ENCODE measurements at regions not wholly inside any gene's neighbourhood (a gene's known extent, or its start where the extent isn't known, plus 50 kb on each side); places are given as distances from the start of the nearest gene placed in this dataset.

GRCh38 chr12:60844101-60844500 is 1248.3 kb downstream of the SLC16A7 start:
- DNase-seq (ENCODE audit: low read depth in 1 of 2, low spot score in 1 of 2) = no peak
- TF ChIP-seq POLR2AphosphoS5 (IDR thresholded peaks at IDR 0.05; ENCODE audit: low read depth) (no peak), GABPA (IDR thresholded peaks at IDR 0.05; ENCODE audit: low read depth) (no peak), SPI1 (IDR thresholded peaks at IDR 0.05; ENCODE audit: borderline replicate concordance, low read depth) (no peak), CTCF (IDR thresholded peaks at IDR 0.05; ENCODE audit: insufficient read depth, low read length) (no peak)
- TF ChIP-seq, protein P1, sequence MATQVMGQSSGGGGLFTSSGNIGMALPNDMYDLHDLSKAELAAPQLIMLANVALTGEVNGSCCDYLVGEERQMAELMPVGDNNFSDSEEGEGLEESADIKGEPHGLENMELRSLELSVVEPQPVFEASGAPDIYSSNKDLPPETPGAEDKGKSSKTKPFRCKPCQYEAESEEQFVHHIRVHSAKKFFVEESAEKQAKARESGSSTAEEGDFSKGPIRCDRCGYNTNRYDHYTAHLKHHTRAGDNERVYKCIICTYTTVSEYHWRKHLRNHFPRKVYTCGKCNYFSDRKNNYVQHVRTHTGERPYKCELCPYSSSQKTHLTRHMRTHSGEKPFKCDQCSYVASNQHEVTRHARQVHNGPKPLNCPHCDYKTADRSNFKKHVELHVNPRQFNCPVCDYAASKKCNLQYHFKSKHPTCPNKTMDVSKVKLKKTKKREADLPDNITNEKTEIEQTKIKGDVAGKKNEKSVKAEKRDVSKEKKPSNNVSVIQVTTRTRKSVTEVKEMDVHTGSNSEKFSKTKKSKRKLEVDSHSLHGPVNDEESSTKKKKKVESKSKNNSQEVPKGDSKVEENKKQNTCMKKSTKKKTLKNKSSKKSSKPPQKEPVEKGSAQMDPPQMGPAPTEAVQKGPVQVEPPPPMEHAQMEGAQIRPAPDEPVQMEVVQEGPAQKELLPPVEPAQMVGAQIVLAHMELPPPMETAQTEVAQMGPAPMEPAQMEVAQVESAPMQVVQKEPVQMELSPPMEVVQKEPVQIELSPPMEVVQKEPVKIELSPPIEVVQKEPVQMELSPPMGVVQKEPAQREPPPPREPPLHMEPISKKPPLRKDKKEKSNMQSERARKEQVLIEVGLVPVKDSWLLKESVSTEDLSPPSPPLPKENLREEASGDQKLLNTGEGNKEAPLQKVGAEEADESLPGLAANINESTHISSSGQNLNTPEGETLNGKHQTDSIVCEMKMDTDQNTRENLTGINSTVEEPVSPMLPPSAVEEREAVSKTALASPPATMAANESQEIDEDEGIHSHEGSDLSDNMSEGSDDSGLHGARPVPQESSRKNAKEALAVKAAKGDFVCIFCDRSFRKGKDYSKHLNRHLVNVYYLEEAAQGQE (IDR thresholded peaks at IDR 0.05; ENCODE audit: insufficient replicate concordance, low read depth) = no peak
- Histone ChIP-seq H3K27me3 (ENCODE audit: insufficient read depth, poor library complexity, severe bottlenecking) (no peaks in the 10 kb centered on the region), H3K4me3 (replicated peaks; ENCODE audit: insufficient read depth, low read length) (no peak overlapping the region), H3K27ac (replicated peaks) (no peak overlapping the region)

DNA sequence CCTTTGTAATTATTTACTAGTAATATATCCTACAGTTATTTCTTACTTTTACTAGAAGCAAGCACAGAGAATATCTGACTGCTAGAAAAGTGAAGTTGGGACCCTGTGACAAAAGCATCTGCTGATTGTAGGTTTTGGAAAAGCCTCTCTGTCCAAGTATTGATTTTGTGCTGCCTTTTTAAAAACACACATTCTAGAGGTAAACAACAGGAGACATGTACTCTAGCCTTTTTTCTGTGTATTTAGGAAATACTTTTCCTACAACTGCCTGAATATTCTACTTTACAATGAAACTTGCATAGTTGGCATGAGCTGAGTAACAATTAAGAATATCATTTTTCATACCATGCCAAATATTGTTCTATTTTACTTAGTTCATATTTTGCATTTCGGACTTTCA is 1249.0 kb downstream of the SLC16A7 start:
- Histone ChIP-seq H3K27ac (replicated peaks) (no peak overlapping the region), H3K27me3 (ENCODE audit: insufficient read depth, poor library complexity, severe bottlenecking) (no peaks in the 10 kb centered on the region), H3K4me3 (replicated peaks; ENCODE audit: insufficient read depth, low read length) (no peak overlapping the region)
- TF ChIP-seq SPI1 (IDR thresholded peaks at IDR 0.05; ENCODE audit: borderline replicate concordance, low read depth) (no peak), GABPA (IDR thresholded peaks at IDR 0.05; ENCODE audit: low read depth) (no peak), POLR2AphosphoS5 (IDR thresholded peaks at IDR 0.05; ENCODE audit: low read depth) (no peak), CTCF (IDR thresholded peaks at IDR 0.05; ENCODE audit: insufficient read depth, low read length) (no peak)
- TF ChIP-seq, protein P1 (IDR thresholded peaks at IDR 0.05; ENCODE audit: insufficient replicate concordance, low read depth) = no peak
- DNase-seq (ENCODE audit: low read depth in 1 of 2, low spot score in 1 of 2) = no peak

- Histone ChIP-seq H3K4me3 (replicated peaks; ENCODE audit: insufficient read depth, low read length) (no peak overlapping the region), H3K27ac (replicated peaks) (no peak overlapping the region), H3K27me3 (ENCODE audit: insufficient read depth, poor library complexity, severe bottlenecking) (no peaks in the 10 kb centered on the region)
- TF ChIP-seq POLR2AphosphoS5 (IDR thresholded peaks at IDR 0.05; ENCODE audit: low read depth) (no peak), GABPA (IDR thresholded peaks at IDR 0.05; ENCODE audit: low read depth) (no peak), CTCF (IDR thresholded peaks at IDR 0.05; ENCODE audit: insufficient read depth, low read length) (no peak), SPI1 (IDR thresholded peaks at IDR 0.05; ENCODE audit: borderline replicate concordance, low read depth) (no peak)
- TF ChIP-seq, protein P1 (IDR thresholded peaks at IDR 0.05; ENCODE audit: insufficient replicate concordance, low read depth) = no peak
- no peak for DNase-seq (ENCODE audit: low read depth in 1 of 2, low spot score in 1 of 2)
Measured at GRCh38 chr12:60845696-60846095, 1249.9 kb downstream of the SLC16A7 start.
